ENCODE measurements at regions not wholly inside any gene's neighbourhood (a gene's known extent, or its start where the extent isn't known, plus 50 kb on each side); places are given as distances from the start of the nearest gene placed in this dataset.

DNA sequence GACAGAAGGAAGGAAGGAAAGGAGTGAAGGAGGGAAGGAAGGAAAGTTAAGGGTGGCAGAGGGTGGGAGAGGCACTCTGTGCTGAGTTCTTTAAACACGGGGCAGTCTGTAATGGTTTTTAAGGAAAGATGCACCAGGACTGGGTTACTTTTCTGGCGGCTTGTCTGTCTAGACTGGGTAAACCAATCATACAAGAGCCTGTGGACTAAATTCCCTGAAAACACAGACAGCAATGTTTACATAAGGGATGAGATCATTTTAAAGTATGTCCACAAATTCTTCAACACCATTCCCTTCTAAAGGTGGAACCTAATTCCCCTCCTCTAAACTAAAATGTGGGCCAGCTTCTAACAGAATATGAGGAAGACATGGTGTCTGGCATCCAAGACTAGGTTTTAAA, 235.5 kb upstream of the IGF1R start:
- H3K4me1 Mint-ChIP-seq (ENCODE audit: insufficient read depth, unreplicated experiment): no peaks in the 10 kb centered on the region
- no peak for DNase-seq (ENCODE audit: unreplicated experiment)
- H3K27ac Mint-ChIP-seq (ENCODE audit: low read depth, unreplicated experiment): no peak overlapping the region
- H3K27me3 Mint-ChIP-seq (ENCODE audit: insufficient read depth, unreplicated experiment): peaks cover 13% of the 10 kb centered on the region
- H3K4me3 Mint-ChIP-seq (ENCODE audit: unreplicated experiment): no peak overlapping the region
- no peak for TF ChIP-seq CTCF (IDR thresholded peaks at IDR 0.05; ENCODE audit: unreplicated experiment)
- ChIA-PET POLR2A (no interaction called here), CTCF (interaction anchor here (1.0 kb wide), 1 partner anchor 9 kb away, joined by 3 read pairs; no protein-coding TSS in a partner anchor)
- peaks cover 7% of the 10 kb centered on the region for H3K9me3 Mint-ChIP-seq (ENCODE audit: unreplicated experiment)
- intact Hi-C loops (cut with micrococcal nuclease): no loop called here
- no peaks in the 10 kb centered on the region for H3K36me3 Mint-ChIP-seq (ENCODE audit: insufficient read depth, unreplicated experiment)
- BruUV-seq (replicated peaks): no TSS peak

DNA sequence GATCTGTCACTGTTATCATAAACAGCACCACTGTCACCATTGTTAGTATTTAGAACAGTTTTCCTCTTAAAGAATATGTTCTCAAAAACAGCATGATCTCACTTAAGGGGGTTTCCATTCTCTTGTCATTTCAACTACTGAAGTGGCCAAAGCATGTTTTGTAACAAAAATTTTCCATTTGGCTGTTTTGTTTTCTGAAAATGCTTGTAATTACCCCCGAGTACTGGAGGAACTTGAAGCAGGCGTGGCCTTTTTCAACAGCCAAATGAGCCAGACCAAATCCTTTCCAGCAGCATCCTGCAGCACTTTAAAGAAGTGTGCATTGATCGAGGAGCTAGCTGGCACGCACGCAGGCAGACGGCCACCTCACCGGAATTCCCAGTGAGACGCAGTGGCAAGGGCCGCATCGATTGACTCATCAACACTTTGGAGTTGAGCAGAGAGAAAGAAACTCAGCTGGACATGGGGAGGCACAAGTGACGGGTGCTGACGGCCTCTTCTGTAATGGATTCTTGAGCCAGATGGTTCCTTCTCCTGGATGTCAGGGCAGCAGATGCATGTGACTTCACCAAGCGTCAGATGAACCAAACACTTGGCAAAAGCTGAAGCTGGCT, 234.3 kb upstream of the IGF1R start:
- no peak for DNase-seq (ENCODE audit: unreplicated experiment)
- TF ChIP-seq CTCF (IDR thresholded peaks at IDR 0.05; ENCODE audit: unreplicated experiment): no peak
- BruUV-seq (replicated peaks): no TSS peak
- H3K27ac Mint-ChIP-seq (ENCODE audit: low read depth, unreplicated experiment): no peak overlapping the region
- POLR2A ChIA-PET: interaction anchor here (0.5 kb wide), 1 partner anchor 394 kb away, joined by 3 read pairs; no protein-coding TSS in a partner anchor
- H3K4me1 Mint-ChIP-seq (ENCODE audit: insufficient read depth, unreplicated experiment): no peaks in the 10 kb centered on the region
- no peak overlapping the region for H3K4me3 Mint-ChIP-seq (ENCODE audit: unreplicated experiment)
- H3K36me3 Mint-ChIP-seq (ENCODE audit: insufficient read depth, unreplicated experiment): no peaks in the 10 kb centered on the region
- H3K27me3 Mint-ChIP-seq (ENCODE audit: insufficient read depth, unreplicated experiment): peaks cover 13% of the 10 kb centered on the region
- CTCF ChIA-PET: interaction anchor here (1.5 to 8.0 kb wide), 2 partner anchors 14 to 102 kb away, joined by 4 to 61 read pairs; no protein-coding TSS in a partner anchor
- H3K9me3 Mint-ChIP-seq (ENCODE audit: unreplicated experiment): peaks cover 7% of the 10 kb centered on the region
- intact Hi-C loops (cut with micrococcal nuclease): no loop called here

- Mint-ChIP-seq H3K4me3 (ENCODE audit: unreplicated experiment) (no peak overlapping the region), H3K27me3 (ENCODE audit: insufficient read depth, unreplicated experiment) (peaks cover 9% of the 10 kb centered on the region), H3K27ac (ENCODE audit: low read depth, unreplicated experiment) (no peak overlapping the region), H3K4me1 (ENCODE audit: insufficient read depth, unreplicated experiment) (no peaks in the 10 kb centered on the region), H3K9me3 (ENCODE audit: unreplicated experiment) (peaks cover 7% of the 10 kb centered on the region), H3K36me3 (ENCODE audit: insufficient read depth, unreplicated experiment) (no peaks in the 10 kb centered on the region)
- TF ChIP-seq CTCF (IDR thresholded peaks at IDR 0.05; ENCODE audit: unreplicated experiment): no peak
- no TSS peak for BruUV-seq (replicated peaks)
- CTCF ChIA-PET: interaction anchor here (0.8 to 14.3 kb wide), 4 partner anchors 12 to 107 kb away, joined by 3 to 239 read pairs (median 32); no protein-coding TSS in a partner anchor
- intact Hi-C loops (cut with micrococcal nuclease): no loop called here
- POLR2A ChIA-PET: no interaction called here
- no peak for DNase-seq (ENCODE audit: unreplicated experiment)
These were observed 232.0 kb upstream of the IGF1R start for GRCh38 chr15:98416222-98416855.

GRCh38 chr15:98417346-98417745, 231.0 kb upstream of the IGF1R start:
- Mint-ChIP-seq H3K4me3 (ENCODE audit: unreplicated experiment) (no peak overlapping the region), H3K9me3 (ENCODE audit: unreplicated experiment) (peaks cover 7% of the 10 kb centered on the region), H3K4me1 (ENCODE audit: insufficient read depth, unreplicated experiment) (no peaks in the 10 kb centered on the region), H3K27me3 (ENCODE audit: insufficient read depth, unreplicated experiment) (no peaks in the 10 kb centered on the region), H3K27ac (ENCODE audit: low read depth, unreplicated experiment) (no peak overlapping the region), H3K36me3 (ENCODE audit: insufficient read depth, unreplicated experiment) (no peaks in the 10 kb centered on the region)
- no peak for DNase-seq (ENCODE audit: unreplicated experiment)
- intact Hi-C loops (cut with micrococcal nuclease): no loop called here
- CTCF ChIA-PET: interaction anchor here (1.2 to 14.3 kb wide), 3 partner anchors 11 to 108 kb away, joined by 3 to 239 read pairs (median 61); no protein-coding TSS in a partner anchor
- TF ChIP-seq CTCF (IDR thresholded peaks at IDR 0.05; ENCODE audit: unreplicated experiment): no peak
- BruUV-seq (replicated peaks): no TSS peak
- POLR2A ChIA-PET: no interaction called here
